Neuronal stem cell (in vitro differentiated cells): ENCODE measurements at regions not wholly inside any gene's neighbourhood (a gene's known extent, or its start where the extent isn't known, plus 50 kb on each side); places are given as distances from the start of the nearest gene placed in this dataset.

Source experiments
- DNase-seq: peaks from one replicate; pipeline ENCODE4 v3.0.0-alpha.2; 2013; ENCODE audit warnings: low spot score
- H2AFZ ChIP-seq: one replicate; pipeline ENCODE4 v1.6.1; 2013; ENCODE audit warnings: mild to moderate bottlenecking, low read length, inconsistent platforms
- H2AK5ac ChIP-seq: 2 replicates; pipeline ENCODE4 v1.6.1; 2013; ENCODE audit warnings: low read depth, mild to moderate bottlenecking, inconsistent platforms, low read length, moderate library complexity, mixed read lengths
- H2BK120ac ChIP-seq: 2 replicates; pipeline ENCODE4 v1.6.1; 2013; ENCODE audit warnings: low read depth, mild to moderate bottlenecking, inconsistent platforms, low read length, moderate library complexity, mixed read lengths
- H2BK12ac ChIP-seq: one replicate; pipeline ENCODE4 v1.6.1; 2013; ENCODE audit warnings: low read length, inconsistent platforms
- H2BK15ac ChIP-seq: 2 replicates; pipeline ENCODE4 v1.6.1; 2013; ENCODE audit warnings: mild to moderate bottlenecking, low read length, inconsistent platforms, mixed read lengths
- H2BK5ac ChIP-seq: one replicate; pipeline ENCODE4 v1.6.1; 2013; ENCODE audit warnings: inconsistent platforms, mild to moderate bottlenecking, low read length, moderate library complexity
- H3K14ac ChIP-seq: one replicate; pipeline ENCODE4 v1.6.1; 2013; ENCODE audit warnings: low read length, inconsistent platforms
- H3K18ac ChIP-seq: 2 replicates; pipeline ENCODE4 v1.6.1; 2013; ENCODE audit warnings: low read length, inconsistent platforms
- H3K23ac ChIP-seq: 2 replicates; pipeline ENCODE4 v1.6.1; 2013; ENCODE audit warnings: low read depth, mild to moderate bottlenecking, mixed read lengths, low read length, inconsistent platforms; ENCODE audit not compliant: poor library complexity
- H3K27ac ChIP-seq: replicated peaks from 3 replicates; pipeline ENCODE4 v1.5.1; 2013; ENCODE audit warnings: low read length, inconsistent platforms
- H3K27me3 ChIP-seq, 3 experiments: 2 replicates each; pipeline ENCODE4 v1.6.1; 2013; ENCODE audit warnings: low read length in 3 of 3, mild to moderate bottlenecking in 2 of 3, inconsistent platforms in 1 of 3, low read depth in 1 of 3, mixed read lengths in 1 of 3, moderate library complexity in 1 of 3; ENCODE audit not compliant: control insufficient read depth in 3 of 3, insufficient read depth in 3 of 3
- H3K36me3 ChIP-seq, 2 donors: replicated peaks in 1 of 2; 2 replicates each; pipeline ENCODE4 v1.6.1; 2013; ENCODE audit warnings: low read length in 2 of 2; ENCODE audit not compliant: control insufficient read depth in 2 of 2, insufficient read depth in 2 of 2
- H3K4ac ChIP-seq: 2 replicates; pipeline ENCODE4 v1.6.1; 2013; ENCODE audit warnings: inconsistent platforms, mild to moderate bottlenecking, low read length, moderate library complexity
- H3K4me1 ChIP-seq, 2 donors: 1 replicate in 1 of 2; 2 replicates in 1 of 2; pipeline ENCODE4 v1.6.1; 2013; ENCODE audit warnings: low read length in 2 of 2, low read depth in 1 of 2; ENCODE audit not compliant: control insufficient read depth in 2 of 2, insufficient read depth in 1 of 2
- H3K4me2 ChIP-seq: one replicate; pipeline ENCODE4 v1.6.1; 2013; ENCODE audit warnings: mild to moderate bottlenecking, low read length, inconsistent platforms; ENCODE audit not compliant: insufficient read depth, poor library complexity, severe bottlenecking
- H3K4me3 ChIP-seq, 2 donors: 2 replicates each; pipeline ENCODE4 v1.5.1; 2013; ENCODE audit warnings: low read length in 2 of 2, mild to moderate bottlenecking in 2 of 2, inconsistent platforms in 1 of 2, moderate library complexity in 1 of 2
- H3K79me1 ChIP-seq: one replicate; pipeline ENCODE4 v1.6.1; 2013; ENCODE audit warnings: low read depth, mild to moderate bottlenecking, inconsistent platforms, low read length, moderate library complexity
- H3K9ac ChIP-seq: one replicate; pipeline ENCODE4 v1.6.1; 2013; ENCODE audit warnings: mild to moderate bottlenecking, low read depth, low read length, inconsistent platforms; ENCODE audit not compliant: poor library complexity
- H3K9me3 ChIP-seq, 2 donors: replicated peaks in 1 of 2; 2 replicates each; pipeline versions ENCODE3 to v1.6.1; 2013; ENCODE audit warnings: low read length in 2 of 2, mild to moderate bottlenecking in 2 of 2, inconsistent platforms in 1 of 2, low read depth in 1 of 2, mixed read lengths in 1 of 2, moderate library complexity in 1 of 2; ENCODE audit not compliant: control insufficient read depth in 2 of 2, insufficient read depth in 1 of 2
- H4K8ac ChIP-seq: one replicate; pipeline ENCODE4 v1.6.1; 2013; ENCODE audit warnings: low read depth, mild to moderate bottlenecking, inconsistent platforms, low read length, moderate library complexity
- H4K91ac ChIP-seq: one replicate; pipeline ENCODE4 v1.6.1; 2013; ENCODE audit warnings: low read length, low read depth, mild to moderate bottlenecking, inconsistent platforms; ENCODE audit not compliant: poor library complexity
- WGBS, 2 donors: extraction: QIAGEN DNeasy Blood & Tissue Kit; methylation state at CpG; one replicate each; pipeline ENCODE4 v1.1.7; 2013; ENCODE audit warnings: missing lambda C conversion rate in 2 of 2, mixed read lengths in 1 of 2; ENCODE audit not compliant: insufficient read length in 2 of 2, insufficient replicate concordance in 1 of 2; ENCODE audit errors: extremely low coverage in 2 of 2; 5-methylcytosine and 5-hydroxymethylcytosine counted together

GRCh38 chr14:26017270-26017669 lies 580.6 kb downstream of the NOVA1 start:
- Histone ChIP-seq H2AK5ac (no peak overlapping the region), H3K23ac (no peak overlapping the region), H3K4me2 (no peak overlapping the region), H2AFZ (no peak overlapping the region), H3K4ac (no peak overlapping the region), H3K9ac (no peak overlapping the region), H2BK5ac (no peak overlapping the region), H4K8ac (no peak overlapping the region), H2BK15ac (no peak overlapping the region), H2BK120ac (no peak overlapping the region), H3K4me1 (peaks cover 2 to 3% of the 10 kb centered on the region in 2 donors), H3K18ac (no peak overlapping the region), H3K4me3 (no peak overlapping the region), H3K27me3 (no peaks in the 10 kb centered on the region), H3K27ac (no peak overlapping the region), H4K91ac (no peak overlapping the region), H3K79me1 (no peaks in the 10 kb centered on the region), H3K14ac (no peak overlapping the region), H2BK12ac (no peak overlapping the region), H3K36me3 (peaks cover 0 to 7% of the 10 kb centered on the region in 2 donors), H3K9me3 (peaks cover 0 to 19% of the 10 kb centered on the region in 2 donors)
- WGBS, 2 donors: no CpG with 5 or more reads among the region's 4 CpGs
- DNase-seq: no peak

DNA sequence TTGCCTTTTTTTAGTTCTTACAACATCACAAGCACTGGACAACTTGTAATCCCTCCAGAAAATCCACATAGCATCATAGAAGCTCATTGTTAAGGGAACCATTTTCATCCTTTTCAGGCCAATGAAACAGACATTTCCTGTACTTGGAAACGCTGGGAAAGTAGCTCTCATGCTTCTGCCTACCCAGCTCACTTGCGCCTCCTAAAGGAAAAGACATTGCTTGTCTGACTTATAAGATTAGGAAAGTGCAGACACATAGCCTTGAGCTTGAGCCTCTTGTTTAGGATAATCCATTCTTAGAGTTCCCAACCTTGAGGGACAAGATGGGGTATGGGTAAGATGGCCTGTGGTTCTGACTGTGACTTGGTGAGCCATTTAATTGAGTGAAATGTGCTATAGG lies 589.5 kb downstream of the NOVA1 start:
- no peak overlapping the region for H2BK5ac ChIP-seq
- no peaks in the 10 kb centered on the region for H3K4me1 ChIP-seq
- no peak overlapping the region for H3K9ac ChIP-seq
- H4K8ac ChIP-seq: no peak overlapping the region
- no peak for DNase-seq
- H3K9me3 ChIP-seq: peaks cover 0 to 10% of the 10 kb centered on the region in 2 donors
- H3K18ac ChIP-seq: no peak overlapping the region
- H4K91ac ChIP-seq: no peak overlapping the region
- H3K4ac ChIP-seq: no peak overlapping the region
- no peak overlapping the region for H2BK15ac ChIP-seq
- H2AFZ ChIP-seq: no peak overlapping the region
- H3K79me1 ChIP-seq: no peaks in the 10 kb centered on the region
- H3K36me3 ChIP-seq: peaks cover 0 to 4% of the 10 kb centered on the region in 2 donors
- H2BK120ac ChIP-seq: no peak overlapping the region
- no peak overlapping the region for H3K27ac ChIP-seq
- H3K4me2 ChIP-seq: no peak overlapping the region
- H3K4me3 ChIP-seq: no peak overlapping the region
- H3K27me3 ChIP-seq: no peaks in the 10 kb centered on the region
- no peak overlapping the region for H3K14ac ChIP-seq
- H2AK5ac ChIP-seq: no peak overlapping the region
- H2BK12ac ChIP-seq: no peak overlapping the region
- WGBS, 2 donors: no CpG with 5 or more reads among the region's 2 CpGs
- no peak overlapping the region for H3K23ac ChIP-seq

DNA sequence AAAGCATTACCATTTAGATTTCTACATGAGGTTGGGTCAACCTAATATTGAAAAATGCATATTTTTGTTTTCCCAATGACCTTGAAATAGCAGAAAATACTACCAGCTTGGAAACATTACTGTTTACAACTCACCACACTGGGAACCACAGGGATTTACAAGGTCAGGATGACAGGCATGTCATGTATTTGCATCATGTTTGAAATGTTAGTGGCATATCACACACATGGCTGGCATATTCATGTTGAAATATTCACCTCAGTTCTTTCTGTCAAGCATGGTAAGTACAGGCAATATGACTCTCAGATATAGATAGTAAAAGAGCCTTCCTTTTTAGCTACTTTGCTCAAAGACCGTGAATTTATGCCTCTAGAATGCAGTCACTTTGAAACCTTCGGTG lies 593.5 kb downstream of the NOVA1 start:
- H3K9ac ChIP-seq: no peak overlapping the region
- no peak overlapping the region for H2BK15ac ChIP-seq
- no CpG with 5 or more reads among the region's 2 CpGs for WGBS, 2 donors

GRCh38 chr14:25993830-25994229 lies 604.0 kb downstream of the NOVA1 start:
- no peak overlapping the region for H3K4me3 ChIP-seq
- no peaks in the 10 kb centered on the region for H3K27me3 ChIP-seq
- no peak overlapping the region for H2BK5ac ChIP-seq
- peaks cover 0 to 9% of the 10 kb centered on the region in 2 donors for H3K9me3 ChIP-seq
- H3K9ac ChIP-seq: no peak overlapping the region
- no peak for DNase-seq
- H3K27ac ChIP-seq: no peak overlapping the region
- H3K23ac ChIP-seq: no peak overlapping the region
- no peak overlapping the region for H2AFZ ChIP-seq
- no peak overlapping the region for H2BK15ac ChIP-seq
- H4K91ac ChIP-seq: no peak overlapping the region
- no peak overlapping the region for H3K4me2 ChIP-seq
- no peak overlapping the region for H3K4ac ChIP-seq
- H2BK12ac ChIP-seq: no peak overlapping the region
- H3K36me3 ChIP-seq: peaks cover 0 to 2% of the 10 kb centered on the region in 2 donors
- H3K18ac ChIP-seq: no peak overlapping the region
- no peak overlapping the region for H4K8ac ChIP-seq
- H3K79me1 ChIP-seq: no peaks in the 10 kb centered on the region
- no peak overlapping the region for H3K14ac ChIP-seq
- H2AK5ac ChIP-seq: no peak overlapping the region
- H2BK120ac ChIP-seq: no peak overlapping the region
- H3K4me1 ChIP-seq: no peaks in the 10 kb centered on the region

More for the DNA sequence above, 593.5 kb downstream of the NOVA1 start:
- no peak overlapping the region for H3K4me2 ChIP-seq
- no peak overlapping the region for H2BK5ac ChIP-seq
- DNase-seq: no peak
- H3K4ac ChIP-seq: no peak overlapping the region
- H3K79me1 ChIP-seq: no peaks in the 10 kb centered on the region
- H3K27ac ChIP-seq: no peak overlapping the region
- H4K8ac ChIP-seq: no peak overlapping the region
- no peak overlapping the region for H3K23ac ChIP-seq
- H3K4me3 ChIP-seq: no peak overlapping the region
- H2AK5ac ChIP-seq: no peak overlapping the region
- H3K18ac ChIP-seq: no peak overlapping the region
- H3K4me1 ChIP-seq: no peaks in the 10 kb centered on the region
- H2AFZ ChIP-seq: no peak overlapping the region
- H2BK120ac ChIP-seq: no peak overlapping the region
- H3K14ac ChIP-seq: no peak overlapping the region
- peaks cover 0 to under 1% of the 10 kb centered on the region in 2 donors for H3K9me3 ChIP-seq
- no peaks in the 10 kb centered on the region for H3K27me3 ChIP-seq
- no peak overlapping the region for H4K91ac ChIP-seq
- peaks cover 0 to 8% of the 10 kb centered on the region in 2 donors for H3K36me3 ChIP-seq
- H2BK12ac ChIP-seq: no peak overlapping the region
